ENCODE measurements at regions not wholly inside any gene's neighbourhood (a gene's known extent, or its start where the extent isn't known, plus 50 kb on each side); places are given as distances from the start of the nearest gene placed in this dataset.

GRCh38 chr10:105725007-105725406 is 1083.9 kb downstream of the SORCS3 start:
- intact Hi-C loops (cut with DNase I) = no loop called here
- no peaks in the 10 kb centered on the region for H3K36me3 ChIP-seq
- H3K27me3 ChIP-seq = no peaks in the 10 kb centered on the region
- TF ChIP-seq POLR2AphosphoS5 (IDR thresholded peaks at IDR 0.05; ENCODE audit: insufficient read depth in 1 of 2, low read depth in 1 of 2) (no peak), CTCF (IDR thresholded peaks at IDR 0.05) (no peak), POLR2A (IDR thresholded peaks at IDR 0.05) (no peak)
- no peak overlapping the region for H3K27ac ChIP-seq
- H3K9me3 ChIP-seq = no peaks in the 10 kb centered on the region
- DNase-seq (ENCODE audit: extremely low spot score in 2 of 2) = no peak
- H3K4me1 ChIP-seq = no peaks in the 10 kb centered on the region
- H3K4me3 ChIP-seq = no peak overlapping the region

- intact Hi-C loops (cut with DNase I) = no loop called here
- DNase-seq (ENCODE audit: extremely low spot score in 2 of 2) = no peak
- Histone ChIP-seq H3K36me3 (no peaks in the 10 kb centered on the region), H3K4me3 (no peak overlapping the region), H3K27ac (no peak overlapping the region), H3K9me3 (no peaks in the 10 kb centered on the region), H3K4me1 (no peaks in the 10 kb centered on the region), H3K27me3 (no peaks in the 10 kb centered on the region)
- no peak for TF ChIP-seq POLR2A (IDR thresholded peaks at IDR 0.05)
- no peak for TF ChIP-seq POLR2AphosphoS5 (IDR thresholded peaks at IDR 0.05; ENCODE audit: insufficient read depth in 1 of 2, low read depth in 1 of 2)
- no peak for TF ChIP-seq CTCF (IDR thresholded peaks at IDR 0.05)
These were observed 1077.3 kb downstream of the SORCS3 start for GRCh38 chr10:105718207-105718995.

- H3K27me3 ChIP-seq = no peaks in the 10 kb centered on the region
- H3K27ac ChIP-seq = no peak overlapping the region
- no peaks in the 10 kb centered on the region for H3K36me3 ChIP-seq
- no peak overlapping the region for H3K4me3 ChIP-seq
- DNase-seq (ENCODE audit: extremely low spot score in 2 of 2) = no peak
- no peaks in the 10 kb centered on the region for H3K9me3 ChIP-seq
- no peaks in the 10 kb centered on the region for H3K4me1 ChIP-seq
- no peak for TF ChIP-seq CTCF (IDR thresholded peaks at IDR 0.05)
- intact Hi-C loops (cut with DNase I) = no loop called here
These were observed 1073.6 kb downstream of the SORCS3 start for GRCh38 chr10:105714728-105715127.

- intact Hi-C loops (cut with DNase I) = no loop called here
- Histone ChIP-seq H3K9me3 (no peaks in the 10 kb centered on the region), H3K27ac (no peak overlapping the region), H3K36me3 (no peaks in the 10 kb centered on the region), H3K27me3 (no peaks in the 10 kb centered on the region), H3K4me1 (no peaks in the 10 kb centered on the region), H3K4me3 (no peak overlapping the region)
- no peak for TF ChIP-seq CTCF (IDR thresholded peaks at IDR 0.05)
- no peak for TF ChIP-seq POLR2AphosphoS5 (IDR thresholded peaks at IDR 0.05; ENCODE audit: insufficient read depth in 1 of 2, low read depth in 1 of 2)
- TF ChIP-seq POLR2A (IDR thresholded peaks at IDR 0.05) = no peak
- no peak for DNase-seq (ENCODE audit: extremely low spot score in 2 of 2)
These were observed 1066.5 kb downstream of the SORCS3 start for GRCh38 chr10:105707603-105708002.

- no peak overlapping the region for H3K27ac ChIP-seq
- no peaks in the 10 kb centered on the region for H3K4me1 ChIP-seq
- H3K4me3 ChIP-seq = no peak overlapping the region
- TF ChIP-seq POLR2AphosphoS5 (IDR thresholded peaks at IDR 0.05; ENCODE audit: insufficient read depth in 1 of 2, low read depth in 1 of 2) (no peak), POLR2A (IDR thresholded peaks at IDR 0.05) (no peak), CTCF (IDR thresholded peaks at IDR 0.05) (no peak)
- no peak for DNase-seq (ENCODE audit: extremely low spot score in 2 of 2)
- H3K36me3 ChIP-seq = no peaks in the 10 kb centered on the region
- no peaks in the 10 kb centered on the region for H3K9me3 ChIP-seq
- no peaks in the 10 kb centered on the region for H3K27me3 ChIP-seq
- intact Hi-C loops (cut with DNase I) = no loop called here
These were observed 1065.4 kb downstream of the SORCS3 start for GRCh38 chr10:105706281-105707026.
